ENCODE measurements at regions not wholly inside any gene's neighbourhood (a gene's known extent, or its start where the extent isn't known, plus 50 kb on each side); places are given as distances from the start of the nearest gene placed in this dataset.

DNA sequence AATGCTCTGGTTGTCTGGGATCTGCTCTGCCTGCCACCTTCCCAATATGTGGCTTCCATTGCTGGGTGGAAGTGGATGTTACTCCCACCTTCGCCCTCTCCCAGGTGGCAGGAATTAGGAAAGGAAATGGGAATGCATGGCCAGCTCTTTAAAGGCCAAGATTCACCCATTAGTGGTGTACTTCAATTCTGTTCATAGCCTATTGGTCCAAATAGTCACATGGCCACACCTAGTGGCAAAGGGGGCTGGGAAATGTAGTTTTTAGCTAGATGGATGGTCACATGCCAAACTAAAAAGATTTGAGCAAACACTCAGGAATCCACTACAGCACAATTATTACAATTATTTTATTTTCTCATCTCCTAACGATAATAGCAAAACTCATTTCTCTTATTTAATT lies 135.1 kb downstream of the NPY start (continued):
- TF ChIP-seq, protein P1, sequence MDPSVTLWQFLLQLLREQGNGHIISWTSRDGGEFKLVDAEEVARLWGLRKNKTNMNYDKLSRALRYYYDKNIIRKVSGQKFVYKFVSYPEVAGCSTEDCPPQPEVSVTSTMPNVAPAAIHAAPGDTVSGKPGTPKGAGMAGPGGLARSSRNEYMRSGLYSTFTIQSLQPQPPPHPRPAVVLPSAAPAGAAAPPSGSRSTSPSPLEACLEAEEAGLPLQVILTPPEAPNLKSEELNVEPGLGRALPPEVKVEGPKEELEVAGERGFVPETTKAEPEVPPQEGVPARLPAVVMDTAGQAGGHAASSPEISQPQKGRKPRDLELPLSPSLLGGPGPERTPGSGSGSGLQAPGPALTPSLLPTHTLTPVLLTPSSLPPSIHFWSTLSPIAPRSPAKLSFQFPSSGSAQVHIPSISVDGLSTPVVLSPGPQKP (IDR thresholded peaks at IDR 0.05; ENCODE audit: low read depth, low read length), result no peak
- TF ChIP-seq FOXM1 (IDR thresholded peaks at IDR 0.05; ENCODE audit: low read depth, low read length) (no peak), ZBED1 (IDR thresholded peaks at IDR 0.05; ENCODE audit: borderline replicate concordance) (no peak), HCFC1 (IDR thresholded peaks at IDR 0.05; ENCODE audit: low read length) (peak; percentile 61), GATAD2B (conservative IDR thresholded peaks at IDR 0.05; ENCODE audit: low read depth) (no peak), IKZF2 (IDR thresholded peaks at IDR 0.05) (no peak), ZNF687 (IDR thresholded peaks at IDR 0.05) (no peak), RAD51 (IDR thresholded peaks at IDR 0.05) (peak; percentile 61; the same call in 1 of the 2 replicates), STAT1 (conservative IDR thresholded peaks at IDR 0.05) (no peak), YBX1 (IDR thresholded peaks at IDR 0.05) (no peak), ASH2L (IDR thresholded peaks at IDR 0.05; ENCODE audit: borderline replicate concordance, low read depth) (no peak), NFYB (IDR thresholded peaks at IDR 0.05; ENCODE audit: insufficient read depth, low read depth, low read length) (0 out of 2 replicates have a peak, but pooled peaks have one; percentile 48), KDM1A (IDR thresholded peaks at IDR 0.05; ENCODE audit: borderline replicate concordance) (no peak)
- TF ChIP-seq, protein P2, sequence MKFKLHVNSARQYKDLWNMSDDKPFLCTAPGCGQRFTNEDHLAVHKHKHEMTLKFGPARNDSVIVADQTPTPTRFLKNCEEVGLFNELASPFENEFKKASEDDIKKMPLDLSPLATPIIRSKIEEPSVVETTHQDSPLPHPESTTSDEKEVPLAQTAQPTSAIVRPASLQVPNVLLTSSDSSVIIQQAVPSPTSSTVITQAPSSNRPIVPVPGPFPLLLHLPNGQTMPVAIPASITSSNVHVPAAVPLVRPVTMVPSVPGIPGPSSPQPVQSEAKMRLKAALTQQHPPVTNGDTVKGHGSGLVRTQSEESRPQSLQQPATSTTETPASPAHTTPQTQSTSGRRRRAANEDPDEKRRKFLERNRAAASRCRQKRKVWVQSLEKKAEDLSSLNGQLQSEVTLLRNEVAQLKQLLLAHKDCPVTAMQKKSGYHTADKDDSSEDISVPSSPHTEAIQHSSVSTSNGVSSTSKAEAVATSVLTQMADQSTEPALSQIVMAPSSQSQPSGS (IDR thresholded peaks at IDR 0.05; ENCODE audit: low read length), result no peak
- TF ChIP-seq, protein P3, sequence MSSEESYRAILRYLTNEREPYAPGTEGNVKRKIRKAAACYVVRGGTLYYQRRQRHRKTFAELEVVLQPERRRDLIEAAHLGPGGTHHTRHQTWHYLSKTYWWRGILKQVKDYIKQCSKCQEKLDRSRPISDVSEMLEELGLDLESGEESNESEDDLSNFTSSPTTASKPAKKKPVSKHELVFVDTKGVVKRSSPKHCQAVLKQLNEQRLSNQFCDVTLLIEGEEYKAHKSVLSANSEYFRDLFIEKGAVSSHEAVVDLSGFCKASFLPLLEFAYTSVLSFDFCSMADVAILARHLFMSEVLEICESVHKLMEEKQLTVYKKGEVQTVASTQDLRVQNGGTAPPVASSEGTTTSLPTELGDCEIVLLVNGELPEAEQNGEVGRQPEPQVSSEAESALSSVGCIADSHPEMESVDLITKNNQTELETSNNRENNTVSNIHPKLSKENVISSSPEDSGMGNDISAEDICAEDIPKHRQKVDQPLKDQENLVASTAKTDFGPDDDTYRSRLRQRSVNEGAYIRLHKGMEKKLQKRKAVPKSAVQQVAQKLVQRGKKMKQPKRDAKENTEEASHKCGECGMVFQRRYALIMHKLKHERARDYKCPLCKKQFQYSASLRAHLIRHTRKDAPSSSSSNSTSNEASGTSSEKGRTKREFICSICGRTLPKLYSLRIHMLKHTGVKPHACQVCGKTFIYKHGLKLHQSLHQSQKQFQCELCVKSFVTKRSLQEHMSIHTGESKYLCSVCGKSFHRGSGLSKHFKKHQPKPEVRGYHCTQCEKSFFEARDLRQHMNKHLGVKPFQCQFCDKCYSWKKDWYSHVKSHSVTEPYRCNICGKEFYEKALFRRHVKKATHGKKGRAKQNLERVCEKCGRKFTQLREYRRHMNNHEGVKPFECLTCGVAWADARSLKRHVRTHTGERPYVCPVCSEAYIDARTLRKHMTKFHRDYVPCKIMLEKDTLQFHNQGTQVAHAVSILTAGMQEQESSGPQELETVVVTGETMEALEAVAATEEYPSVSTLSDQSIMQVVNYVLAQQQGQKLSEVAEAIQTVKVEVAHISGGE (CRISPR knock-in tag; IDR thresholded peaks at IDR 0.05), result no peak
- TF ChIP-seq, protein P4, sequence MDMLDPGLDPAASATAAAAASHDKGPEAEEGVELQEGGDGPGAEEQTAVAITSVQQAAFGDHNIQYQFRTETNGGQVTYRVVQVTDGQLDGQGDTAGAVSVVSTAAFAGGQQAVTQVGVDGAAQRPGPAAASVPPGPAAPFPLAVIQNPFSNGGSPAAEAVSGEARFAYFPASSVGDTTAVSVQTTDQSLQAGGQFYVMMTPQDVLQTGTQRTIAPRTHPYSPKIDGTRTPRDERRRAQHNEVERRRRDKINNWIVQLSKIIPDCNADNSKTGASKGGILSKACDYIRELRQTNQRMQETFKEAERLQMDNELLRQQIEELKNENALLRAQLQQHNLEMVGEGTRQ (IDR thresholded peaks at IDR 0.05; ENCODE audit: borderline replicate concordance, low read depth, low read length), result peak; percentile 34; the same call in 1 of the 2 replicates
- TF ChIP-seq, protein P5, sequence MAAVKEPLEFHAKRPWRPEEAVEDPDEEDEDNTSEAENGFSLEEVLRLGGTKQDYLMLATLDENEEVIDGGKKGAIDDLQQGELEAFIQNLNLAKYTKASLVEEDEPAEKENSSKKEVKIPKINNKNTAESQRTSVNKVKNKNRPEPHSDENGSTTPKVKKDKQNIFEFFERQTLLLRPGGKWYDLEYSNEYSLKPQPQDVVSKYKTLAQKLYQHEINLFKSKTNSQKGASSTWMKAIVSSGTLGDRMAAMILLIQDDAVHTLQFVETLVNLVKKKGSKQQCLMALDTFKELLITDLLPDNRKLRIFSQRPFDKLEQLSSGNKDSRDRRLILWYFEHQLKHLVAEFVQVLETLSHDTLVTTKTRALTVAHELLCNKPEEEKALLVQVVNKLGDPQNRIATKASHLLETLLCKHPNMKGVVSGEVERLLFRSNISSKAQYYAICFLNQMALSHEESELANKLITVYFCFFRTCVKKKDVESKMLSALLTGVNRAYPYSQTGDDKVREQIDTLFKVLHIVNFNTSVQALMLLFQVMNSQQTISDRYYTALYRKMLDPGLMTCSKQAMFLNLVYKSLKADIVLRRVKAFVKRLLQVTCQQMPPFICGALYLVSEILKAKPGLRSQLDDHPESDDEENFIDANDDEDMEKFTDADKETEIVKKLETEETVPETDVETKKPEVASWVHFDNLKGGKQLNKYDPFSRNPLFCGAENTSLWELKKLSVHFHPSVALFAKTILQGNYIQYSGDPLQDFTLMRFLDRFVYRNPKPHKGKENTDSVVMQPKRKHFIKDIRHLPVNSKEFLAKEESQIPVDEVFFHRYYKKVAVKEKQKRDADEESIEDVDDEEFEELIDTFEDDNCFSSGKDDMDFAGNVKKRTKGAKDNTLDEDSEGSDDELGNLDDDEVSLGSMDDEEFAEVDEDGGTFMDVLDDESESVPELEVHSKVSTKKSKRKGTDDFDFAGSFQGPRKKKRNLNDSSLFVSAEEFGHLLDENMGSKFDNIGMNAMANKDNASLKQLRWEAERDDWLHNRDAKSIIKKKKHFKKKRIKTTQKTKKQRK (IDR thresholded peaks at IDR 0.05; ENCODE audit: low read depth, low read length), result no peak

Data from GM12878 (cell line).